ENCODE measurements at regions not wholly inside any gene's neighbourhood (a gene's known extent, or its start where the extent isn't known, plus 50 kb on each side); places are given as distances from the start of the nearest gene placed in this dataset.

GRCh38 chr21:24881506-24881905, 725.8 kb downstream of the MRPL39 start:
- Histone ChIP-seq H3K4me1 (no peaks in the 10 kb centered on the region), H3K4me3 (no peak overlapping the region), H3K27me3 (no peaks in the 10 kb centered on the region), H3K9me3 (peaks cover 0 to 3% (median 0%) of the 10 kb centered on the region in 4 donors), H3K36me3 (no peaks in the 10 kb centered on the region), H3K27ac (no peak overlapping the region)
- no peak for DNase-seq
- 80 to 84% methylated on average over 2 of the region's 2 CpGs for WGBS, 2 donors
- no peak for ATAC-seq (ENCODE audit: low FRiP score in 2 of 2)
- TF ChIP-seq POLR2A (IDR thresholded peaks at IDR 0.05), result no peak
- no peak for TF ChIP-seq CTCF (IDR thresholded peaks at IDR 0.05)
- TF ChIP-seq POLR2AphosphoS5 (IDR thresholded peaks at IDR 0.05), result no peak
- no peak for TF ChIP-seq EP300 (IDR thresholded peaks at IDR 0.05)

GRCh38 chr21:24870633-24871032, 736.6 kb downstream of the MRPL39 start:
- WGBS, 2 donors, result 76 to 77% methylated on average over 4 of the region's 4 CpGs
- ATAC-seq (ENCODE audit: low FRiP score in 2 of 2), result no peak
- no peak for DNase-seq

GRCh38 chr21:24869862-24870261, 737.4 kb downstream of the MRPL39 start:
- Histone ChIP-seq H3K36me3 (no peaks in the 10 kb centered on the region), H3K27me3 (no peaks in the 10 kb centered on the region), H3K27ac (no peak overlapping the region), H3K9me3 (no peaks in the 10 kb centered on the region), H3K4me1 (no peaks in the 10 kb centered on the region), H3K4me3 (no peak overlapping the region)
- WGBS, 2 donors, result 93% methylated on average over 2 of the region's 2 CpGs
- no peak for TF ChIP-seq CTCF (IDR thresholded peaks at IDR 0.05)
- no peak for TF ChIP-seq EP300 (IDR thresholded peaks at IDR 0.05)
- no peak for TF ChIP-seq POLR2AphosphoS5 (IDR thresholded peaks at IDR 0.05)
- TF ChIP-seq POLR2A (IDR thresholded peaks at IDR 0.05), result no peak
- ATAC-seq (ENCODE audit: low FRiP score in 2 of 2), result no peak
- no peak for DNase-seq

More at GRCh38 chr21:24870633-24871032, 736.6 kb downstream of the MRPL39 start:
- TF ChIP-seq POLR2A (IDR thresholded peaks at IDR 0.05) (no peak), POLR2AphosphoS5 (IDR thresholded peaks at IDR 0.05) (no peak), CTCF (IDR thresholded peaks at IDR 0.05) (no peak)
- Histone ChIP-seq H3K4me3 (no peak overlapping the region), H3K27ac (no peak overlapping the region), H3K9me3 (no peaks in the 10 kb centered on the region), H3K27me3 (no peaks in the 10 kb centered on the region), H3K4me1 (no peaks in the 10 kb centered on the region), H3K36me3 (no peaks in the 10 kb centered on the region)

GRCh38 chr21:24868117-24868516, 739.2 kb downstream of the MRPL39 start:
- no peak for DNase-seq
- Histone ChIP-seq H3K36me3 (no peaks in the 10 kb centered on the region), H3K27me3 (no peaks in the 10 kb centered on the region), H3K4me3 (no peak overlapping the region), H3K4me1 (no peaks in the 10 kb centered on the region), H3K27ac (no peak overlapping the region), H3K9me3 (no peaks in the 10 kb centered on the region)
- 83 to 89% methylated on average over 1 of the region's 1 CpG for WGBS, 2 donors
- TF ChIP-seq POLR2A (IDR thresholded peaks at IDR 0.05) (no peak), CTCF (IDR thresholded peaks at IDR 0.05) (no peak), EP300 (IDR thresholded peaks at IDR 0.05) (no peak), POLR2AphosphoS5 (IDR thresholded peaks at IDR 0.05) (no peak)
- ATAC-seq (ENCODE audit: low FRiP score in 2 of 2), result no peak

- DNase-seq (no peak), ATAC-seq (ENCODE audit: low FRiP score in 2 of 2) (no peak)
- H3K36me3 ChIP-seq, result no peaks in the 10 kb centered on the region
- no peak for TF ChIP-seq CTCF (IDR thresholded peaks at IDR 0.05)
- no peak for TF ChIP-seq POLR2AphosphoS5 (IDR thresholded peaks at IDR 0.05)
- TF ChIP-seq EP300 (IDR thresholded peaks at IDR 0.05), result no peak
- no peak for TF ChIP-seq POLR2A (IDR thresholded peaks at IDR 0.05)
- no peaks in the 10 kb centered on the region for H3K9me3 ChIP-seq
- H3K4me3 ChIP-seq, result no peak overlapping the region
- H3K27ac ChIP-seq, result no peak overlapping the region
- no peaks in the 10 kb centered on the region for H3K27me3 ChIP-seq
- H3K4me1 ChIP-seq, result no peaks in the 10 kb centered on the region
- 44 to 47% methylated on average over 1 of the region's 1 CpG for WGBS, 2 donors
Observed at GRCh38 chr21:24861471-24861870, 745.8 kb downstream of the MRPL39 start.
